HEK293 (cell line): ENCODE measurements at regions not wholly inside any gene's neighbourhood (a gene's known extent, or its start where the extent isn't known, plus 50 kb on each side); places are given as distances from the start of the nearest gene placed in this dataset.

Experiments
- REST ChIP-seq: fragments of 450-650 bp; formaldehyde crosslinking; IDR thresholded peaks from 2 replicates; pipeline ENCODE4 v1.5.1; 2016; ENCODE audit warnings: missing biosample characterization, missing genetic modification characterization
- TCF7L2 ChIP-seq: IDR thresholded peaks from 2 replicates; pipeline ENCODE4 v1.6.1; 2011; ENCODE audit warnings: low read depth, mild to moderate bottlenecking, inconsistent platforms, low read length, moderate library complexity, borderline replicate concordance
- ZBTB21 ChIP-seq: fragments of 450-650 bp; formaldehyde crosslinking; IDR thresholded peaks from 2 replicates; pipeline ENCODE4 v1.5.1; 2017; ENCODE audit warnings: missing biosample characterization, missing genetic modification characterization
- ZBTB8A ChIP-seq: fragments of 450-650 bp; formaldehyde crosslinking; IDR thresholded peaks from 2 replicates; pipeline ENCODE4 v1.5.1; 2016; ENCODE audit warnings: missing biosample characterization, missing genetic modification characterization
- ZNF362 ChIP-seq: fragments of 450-650 bp; formaldehyde crosslinking; IDR thresholded peaks from 2 replicates; pipeline ENCODE4 v1.5.1; 2016; ENCODE audit warnings: missing biosample characterization, missing genetic modification characterization
- ZNF596 ChIP-seq: fragments of 450-650 bp; IDR thresholded peaks from 2 replicates; pipeline ENCODE4 v1.5.0; 2018; ENCODE audit warnings: missing biosample characterization, mild to moderate bottlenecking, missing genetic modification characterization, moderate library complexity
- ZNF645 ChIP-seq: fragments of 450-650 bp; formaldehyde crosslinking; IDR thresholded peaks from 2 replicates; pipeline ENCODE4; 2016; ENCODE audit warnings: missing biosample characterization, missing genetic modification characterization
- ZNF704 ChIP-seq: fragments of 450-650 bp; formaldehyde crosslinking; IDR thresholded peaks from 2 replicates; pipeline ENCODE4 v1.5.1; 2016; ENCODE audit warnings: missing biosample characterization, missing genetic modification characterization
- ZSCAN30 ChIP-seq: fragments of 450-650 bp; IDR thresholded peaks from 2 replicates; pipeline ENCODE4 v1.5.1; 2018; ENCODE audit warnings: missing biosample characterization, mild to moderate bottlenecking, missing genetic modification characterization, moderate library complexity
- TF ChIP-seq, protein P1 (sequence below): fragments of 450-650 bp; formaldehyde crosslinking; IDR thresholded peaks from 2 replicates; pipeline ENCODE4 v1.5.1; 2016; ENCODE audit warnings: missing biosample characterization, missing genetic modification characterization

DNA sequence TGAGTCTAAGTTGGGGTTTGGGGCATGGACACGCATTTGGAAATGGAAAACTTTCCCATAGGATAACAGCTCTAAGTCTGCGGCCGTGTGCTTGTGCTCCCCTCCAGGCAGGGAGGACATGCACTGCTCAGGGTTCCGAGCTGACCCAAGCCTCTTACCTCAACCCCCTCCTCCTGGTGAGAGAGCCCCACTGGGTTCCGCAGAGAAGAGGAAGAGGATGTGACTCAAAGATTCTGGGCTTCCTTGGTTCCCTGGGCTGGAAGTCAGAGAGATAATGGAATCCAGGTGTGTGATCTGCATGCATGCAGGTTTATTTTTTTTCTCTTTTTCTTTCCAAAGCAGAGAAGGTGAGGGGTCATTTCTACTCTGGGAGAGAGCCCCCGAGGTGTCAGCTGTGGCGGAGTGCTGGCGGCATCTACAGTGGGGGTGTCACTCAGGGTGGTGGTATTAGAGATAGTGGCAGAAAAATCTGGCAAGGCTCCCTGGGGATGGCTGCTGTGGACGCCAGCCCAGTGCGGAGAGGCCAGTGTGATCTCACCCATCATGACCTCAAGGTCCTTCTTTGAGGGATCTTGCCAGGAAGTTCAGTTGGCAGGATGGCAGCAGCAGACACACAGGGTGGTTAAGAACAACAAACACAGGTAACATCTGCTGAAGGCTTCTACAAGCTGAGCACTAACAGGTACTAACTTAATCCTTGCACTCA lies 168.7 kb upstream of the HAND2 start:
- no peak for TF ChIP-seq ZBTB21 (tag by site-specific recombination)
- TF ChIP-seq REST = no peak
- TF ChIP-seq ZNF362 (tag by site-specific recombination) = no peak
- no peak for TF ChIP-seq ZNF704 (tag by site-specific recombination)
- TF ChIP-seq ZBTB8A (tag by site-specific recombination) = no peak
- TF ChIP-seq, protein P1, sequence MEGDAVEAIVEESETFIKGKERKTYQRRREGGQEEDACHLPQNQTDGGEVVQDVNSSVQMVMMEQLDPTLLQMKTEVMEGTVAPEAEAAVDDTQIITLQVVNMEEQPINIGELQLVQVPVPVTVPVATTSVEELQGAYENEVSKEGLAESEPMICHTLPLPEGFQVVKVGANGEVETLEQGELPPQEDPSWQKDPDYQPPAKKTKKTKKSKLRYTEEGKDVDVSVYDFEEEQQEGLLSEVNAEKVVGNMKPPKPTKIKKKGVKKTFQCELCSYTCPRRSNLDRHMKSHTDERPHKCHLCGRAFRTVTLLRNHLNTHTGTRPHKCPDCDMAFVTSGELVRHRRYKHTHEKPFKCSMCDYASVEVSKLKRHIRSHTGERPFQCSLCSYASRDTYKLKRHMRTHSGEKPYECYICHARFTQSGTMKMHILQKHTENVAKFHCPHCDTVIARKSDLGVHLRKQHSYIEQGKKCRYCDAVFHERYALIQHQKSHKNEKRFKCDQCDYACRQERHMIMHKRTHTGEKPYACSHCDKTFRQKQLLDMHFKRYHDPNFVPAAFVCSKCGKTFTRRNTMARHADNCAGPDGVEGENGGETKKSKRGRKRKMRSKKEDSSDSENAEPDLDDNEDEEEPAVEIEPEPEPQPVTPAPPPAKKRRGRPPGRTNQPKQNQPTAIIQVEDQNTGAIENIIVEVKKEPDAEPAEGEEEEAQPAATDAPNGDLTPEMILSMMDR (tag by site-specific recombination) = no peak
- no peak for TF ChIP-seq ZSCAN30
- TF ChIP-seq TCF7L2 = no peak
- TF ChIP-seq ZNF645 (tag by site-specific recombination) = no peak
- no peak for TF ChIP-seq ZNF596
